IPS DF 4.7 (cell line): ENCODE measurements at regions not wholly inside any gene's neighbourhood (a gene's known extent, or its start where the extent isn't known, plus 50 kb on each side); places are given as distances from the start of the nearest gene placed in this dataset.

Source experiments
- DNase-seq: peaks from one replicate; pipeline ENCODE4 v3.0.0-alpha.2; 2013; ENCODE audit warnings: low spot score; ENCODE audit errors: extremely low read depth

DNA sequence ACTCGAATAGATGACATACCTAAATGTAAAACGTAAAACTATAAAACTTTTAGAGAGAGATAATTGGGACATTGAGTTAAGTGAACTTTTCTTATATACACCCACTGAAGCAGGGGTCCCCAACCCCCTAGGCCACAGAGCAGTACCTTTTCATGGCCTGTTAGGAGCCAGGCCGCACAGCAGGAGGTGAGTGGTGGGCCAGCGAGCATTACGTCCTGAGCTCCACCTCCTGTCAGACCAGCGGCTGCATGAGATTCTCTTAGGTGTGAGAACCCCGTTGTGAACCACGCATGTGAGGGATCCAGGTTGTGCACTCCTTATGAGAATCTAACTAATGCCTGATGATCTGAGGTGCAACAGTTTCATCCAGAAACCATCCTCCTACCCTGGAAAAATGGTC lies 114.8 kb downstream of the HMX1 start:
- DNase-seq = no peak

DNA sequence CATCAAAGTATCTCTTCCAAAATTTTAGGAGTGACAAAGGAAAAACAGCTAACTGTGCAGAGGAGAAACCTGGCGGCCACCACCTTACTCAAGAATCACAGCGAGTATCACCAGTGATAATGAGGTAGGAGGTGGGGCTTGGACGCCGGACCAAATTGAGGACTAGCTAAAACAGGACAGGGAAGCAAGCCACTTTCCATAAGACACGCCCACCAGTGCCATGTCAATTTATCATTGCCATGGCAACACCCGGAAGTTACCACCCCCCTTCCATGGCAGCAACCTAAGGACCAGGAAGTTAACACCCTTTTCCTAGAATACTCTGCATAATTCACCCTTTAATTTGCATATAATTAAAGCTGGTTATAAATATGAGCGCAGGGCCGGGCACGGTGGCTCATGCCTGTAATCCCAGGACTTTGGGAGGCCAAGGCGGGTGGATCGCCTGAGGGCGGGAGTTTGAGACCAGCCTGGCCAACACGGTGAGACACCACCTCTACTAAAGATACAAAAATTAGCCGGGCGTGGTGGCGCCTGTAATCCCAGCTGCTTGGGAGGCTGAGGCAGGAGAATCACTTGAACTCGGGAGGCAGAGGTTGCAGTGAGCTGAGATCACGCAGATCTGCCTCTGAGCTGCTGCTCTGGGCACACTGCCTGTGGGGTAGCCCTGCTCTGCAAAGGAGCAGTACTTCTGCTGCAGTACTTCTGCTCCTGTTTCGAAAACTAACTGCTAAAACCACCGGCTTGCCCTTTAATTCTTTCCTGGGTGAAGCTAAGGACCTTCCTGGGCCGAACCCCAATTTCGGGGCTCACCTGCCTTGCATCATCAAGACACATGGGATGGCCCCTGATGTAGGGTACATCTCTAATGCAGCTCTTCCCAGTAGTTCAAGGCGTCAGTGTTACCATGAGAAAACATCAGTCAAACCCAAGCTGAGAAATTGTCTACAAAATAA lies 116.7 kb downstream of the HMX1 start:
- DNase-seq = no peak

DNA sequence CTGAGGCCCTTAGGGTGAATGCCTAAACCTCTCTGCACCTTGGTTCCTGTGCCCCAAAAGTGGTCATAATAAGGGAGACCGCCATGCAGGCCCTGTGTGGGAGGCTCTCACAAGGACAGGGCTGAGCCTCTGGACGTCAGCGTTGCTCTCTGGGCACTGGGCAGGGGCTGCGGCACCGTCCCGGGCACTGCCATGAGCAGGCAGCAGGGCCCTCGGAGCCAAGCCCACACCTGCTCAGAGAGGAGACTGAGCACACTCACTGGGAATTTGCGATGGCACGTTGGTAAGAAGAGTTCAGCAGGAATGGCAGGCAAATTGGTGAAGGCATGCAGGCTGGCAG lies 123.4 kb downstream of the HMX1 start:
- no peak for DNase-seq

DNA sequence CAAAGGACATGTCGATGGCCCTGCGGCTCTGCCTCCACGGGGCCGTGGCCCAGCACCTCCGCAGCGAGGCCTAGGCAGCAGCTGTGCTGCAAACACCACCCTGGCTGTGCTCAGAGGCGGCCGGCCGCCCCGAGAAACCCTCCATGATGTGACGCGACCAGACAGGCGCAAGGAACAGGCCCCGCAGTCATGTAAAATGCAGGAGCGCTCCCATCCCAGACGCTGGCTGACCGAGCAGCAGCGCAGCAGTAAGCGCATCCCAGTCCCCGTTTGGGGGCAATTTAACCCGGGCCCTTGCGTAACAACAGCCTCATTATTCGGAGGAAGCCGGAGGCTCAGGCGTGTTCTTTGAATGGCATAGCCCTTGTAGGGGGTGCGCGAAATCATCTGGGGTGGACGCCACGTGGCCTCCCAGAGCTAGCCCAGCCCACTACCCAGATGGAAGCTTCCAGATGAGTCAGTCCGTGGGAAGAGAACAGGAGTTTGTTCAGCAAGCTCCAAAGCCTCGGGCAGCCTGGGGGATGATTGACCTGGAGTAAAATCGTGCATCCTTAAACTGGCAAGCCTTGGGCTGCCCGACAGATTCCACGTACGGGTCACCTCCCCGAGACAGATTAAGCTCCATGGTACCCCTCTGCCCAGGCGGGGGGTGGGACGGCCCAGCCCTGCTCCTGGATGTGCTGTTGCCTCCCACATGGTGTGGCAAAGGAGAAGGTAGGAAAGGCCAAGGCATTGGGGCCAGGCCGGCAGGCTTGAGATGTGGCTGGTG lies 124.0 kb downstream of the HMX1 start:
- no peak for DNase-seq

DNA sequence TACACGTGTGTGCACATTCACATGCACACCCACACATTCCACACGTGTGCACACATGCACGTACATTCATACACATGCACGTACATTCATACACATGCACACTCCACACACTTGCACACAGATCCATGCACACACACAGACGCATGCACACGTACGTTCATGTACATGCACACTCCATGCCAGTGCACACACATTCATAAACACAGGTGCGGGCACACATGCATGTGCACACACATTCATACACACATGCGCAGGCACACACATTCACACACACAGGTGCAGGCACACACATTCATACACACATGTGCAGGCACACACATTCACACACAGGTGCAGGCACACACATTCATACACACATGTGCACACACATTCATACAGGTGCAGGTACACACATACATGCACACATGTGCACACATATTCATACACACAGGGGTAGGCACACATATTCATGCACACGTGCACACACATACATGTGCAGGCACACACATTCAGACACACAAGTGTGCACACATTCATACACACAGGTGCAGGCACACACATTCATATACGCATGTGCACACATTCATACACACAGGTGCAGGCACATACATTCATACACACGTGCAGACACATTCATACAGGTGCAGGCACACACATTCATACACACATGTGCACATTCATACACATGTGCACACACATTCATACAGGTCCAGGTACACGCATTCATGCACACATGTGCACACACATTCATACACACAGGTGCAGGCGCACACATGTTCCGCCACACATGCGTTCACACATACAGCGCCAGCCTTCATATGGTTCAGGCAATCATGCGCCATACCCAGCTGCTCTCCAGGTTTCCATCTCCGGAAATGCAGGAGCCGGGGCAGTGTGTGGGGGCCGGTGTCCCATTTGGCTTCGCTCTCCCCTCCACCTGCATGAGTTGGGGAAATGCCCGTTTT lies 124.8 kb downstream of the HMX1 start:
- DNase-seq = no peak

DNA sequence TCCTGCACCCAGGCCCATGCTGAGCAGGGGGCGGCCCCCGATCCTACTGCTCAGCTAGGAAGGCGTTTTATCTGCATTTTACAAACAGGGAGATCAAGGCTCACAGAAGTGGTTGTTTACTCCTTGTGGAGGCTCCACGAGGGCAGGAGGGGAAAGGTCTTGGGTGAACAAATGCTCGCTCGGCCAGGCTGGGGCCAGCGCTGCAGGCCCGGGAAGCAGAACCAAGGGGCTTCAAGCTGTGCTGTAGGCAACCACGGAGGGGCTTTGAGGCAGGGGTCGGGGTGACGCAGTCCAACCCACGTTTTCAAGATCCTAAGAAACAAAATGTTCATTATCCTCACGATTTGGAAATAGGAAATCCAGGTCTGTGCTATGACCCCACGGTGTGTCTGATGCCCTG lies 125.8 kb downstream of the HMX1 start:
- DNase-seq = no peak

DNA sequence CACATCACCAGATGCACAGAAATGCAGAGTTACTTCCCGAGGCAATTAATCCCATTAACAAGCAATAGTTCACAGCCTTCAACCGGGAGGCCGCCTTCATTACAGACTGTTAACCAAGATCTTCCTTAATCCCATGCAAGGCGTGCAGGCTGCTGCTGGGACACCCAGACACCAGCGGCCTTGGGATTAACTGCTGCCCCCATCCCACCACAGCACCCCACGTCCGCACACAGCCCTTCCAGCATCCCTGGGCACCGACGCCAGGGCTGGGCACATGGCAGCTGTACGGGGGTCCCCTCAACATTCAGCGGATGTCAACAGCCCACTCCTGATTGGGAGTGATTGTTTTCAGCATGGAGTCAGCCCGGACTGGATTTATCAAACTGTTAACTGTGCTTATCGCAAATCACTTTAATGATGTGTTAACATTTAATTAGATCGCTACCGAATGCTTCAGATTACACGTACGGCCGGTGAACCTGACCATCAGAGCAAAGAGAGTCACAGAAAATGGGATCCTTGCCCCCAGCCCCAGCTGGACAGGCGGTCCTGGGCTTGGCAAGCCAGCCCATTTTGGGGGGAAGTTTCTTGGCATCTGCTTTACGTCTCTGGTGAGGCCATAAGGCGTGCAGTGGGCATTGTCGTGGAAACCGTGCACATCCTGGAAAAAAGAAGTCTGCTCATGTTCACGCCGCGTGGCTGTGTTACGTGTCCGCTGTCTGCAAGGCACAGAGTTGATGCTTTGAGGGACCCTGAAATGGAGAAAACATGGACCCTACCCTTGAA lies 126.4 kb downstream of the HMX1 start:
- DNase-seq = no peak

DNA sequence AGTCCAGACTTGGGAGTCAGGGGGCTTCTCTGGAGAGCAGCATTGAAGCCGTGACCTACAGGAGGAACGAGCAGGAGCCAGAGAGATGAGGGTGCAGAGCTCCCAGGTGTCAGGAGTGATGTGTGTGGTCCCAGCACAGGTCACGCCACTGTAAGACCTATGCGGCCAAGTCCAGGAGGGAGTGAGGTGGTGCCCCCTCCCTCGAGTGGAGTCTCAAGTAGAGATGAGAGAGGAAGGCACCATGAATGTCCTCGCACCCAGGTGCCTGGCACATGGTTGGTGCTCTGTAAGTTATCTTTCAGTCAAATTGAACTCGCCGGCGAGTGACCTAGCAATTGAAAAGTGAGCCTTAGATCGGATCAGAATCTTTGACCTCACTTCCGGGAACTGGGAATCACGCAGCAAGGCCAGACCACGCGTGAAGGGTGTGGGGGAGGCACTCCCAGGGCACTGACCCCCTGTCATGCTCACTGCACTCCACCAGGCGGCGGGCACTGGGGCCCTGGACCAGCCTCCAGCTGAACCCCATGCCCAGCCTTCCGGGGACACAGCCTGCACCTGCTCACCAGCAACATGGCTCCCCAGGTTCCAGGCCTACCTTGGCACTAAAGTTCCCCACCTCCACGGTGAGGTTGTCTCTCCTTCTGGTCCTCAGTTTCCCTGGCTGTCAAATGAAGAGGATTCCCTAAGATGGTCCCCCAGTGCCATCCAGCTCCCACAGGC lies 127.4 kb downstream of the HMX1 start:
- DNase-seq = no peak

DNA sequence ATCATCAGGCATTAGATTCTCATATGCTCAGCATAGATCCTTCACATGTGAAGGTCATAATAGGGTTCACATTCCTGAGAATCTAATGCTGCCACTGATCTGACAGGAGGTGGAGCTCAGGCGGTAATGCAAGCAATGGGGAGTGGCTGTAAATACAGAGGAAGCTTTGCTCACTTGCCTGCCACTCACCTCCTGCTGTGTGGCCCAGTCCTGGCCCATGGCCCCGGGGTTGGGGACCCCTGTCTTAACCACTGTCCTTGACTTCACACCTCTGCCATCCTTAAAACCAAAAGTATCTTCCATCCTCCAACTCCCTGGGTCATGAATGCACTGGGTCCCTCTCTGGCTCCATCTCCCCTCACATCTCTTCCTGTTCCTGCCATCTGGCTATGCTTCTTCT lies 129.1 kb downstream of the HMX1 start:
- DNase-seq = no peak

DNA sequence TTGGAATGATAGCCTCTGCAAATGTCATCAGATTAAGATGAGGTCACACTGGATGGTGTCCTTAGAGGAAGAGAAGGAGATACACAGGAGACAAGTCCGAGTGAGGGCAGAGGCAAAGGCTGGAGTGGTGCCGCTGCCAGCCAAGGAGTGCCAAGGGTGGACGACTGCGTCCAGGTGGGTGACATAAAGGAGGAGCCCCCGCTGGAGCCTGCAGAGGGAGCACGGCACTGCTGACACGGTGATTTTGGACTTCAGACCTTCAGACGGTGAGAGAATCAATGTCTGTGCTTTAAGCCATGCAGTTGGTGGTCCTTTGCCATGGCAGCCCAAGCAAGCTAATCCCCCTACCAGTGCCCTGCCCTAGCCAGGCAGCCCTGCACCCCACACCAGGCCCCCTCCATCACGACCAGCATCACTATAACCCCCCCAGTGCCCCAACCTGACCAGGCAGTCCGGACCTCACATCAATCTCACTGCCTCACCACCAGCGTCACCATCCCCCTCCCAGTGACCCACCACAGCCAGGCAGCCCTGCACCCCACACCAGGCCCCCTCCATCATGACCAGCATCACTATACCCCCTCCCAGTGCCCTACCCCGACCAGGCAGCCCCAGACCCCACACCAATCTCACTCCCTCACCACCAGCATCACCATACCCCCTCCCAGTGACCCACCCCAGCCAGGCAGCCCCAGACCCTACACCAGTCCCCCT lies 130.0 kb downstream of the HMX1 start:
- no peak for DNase-seq

DNA sequence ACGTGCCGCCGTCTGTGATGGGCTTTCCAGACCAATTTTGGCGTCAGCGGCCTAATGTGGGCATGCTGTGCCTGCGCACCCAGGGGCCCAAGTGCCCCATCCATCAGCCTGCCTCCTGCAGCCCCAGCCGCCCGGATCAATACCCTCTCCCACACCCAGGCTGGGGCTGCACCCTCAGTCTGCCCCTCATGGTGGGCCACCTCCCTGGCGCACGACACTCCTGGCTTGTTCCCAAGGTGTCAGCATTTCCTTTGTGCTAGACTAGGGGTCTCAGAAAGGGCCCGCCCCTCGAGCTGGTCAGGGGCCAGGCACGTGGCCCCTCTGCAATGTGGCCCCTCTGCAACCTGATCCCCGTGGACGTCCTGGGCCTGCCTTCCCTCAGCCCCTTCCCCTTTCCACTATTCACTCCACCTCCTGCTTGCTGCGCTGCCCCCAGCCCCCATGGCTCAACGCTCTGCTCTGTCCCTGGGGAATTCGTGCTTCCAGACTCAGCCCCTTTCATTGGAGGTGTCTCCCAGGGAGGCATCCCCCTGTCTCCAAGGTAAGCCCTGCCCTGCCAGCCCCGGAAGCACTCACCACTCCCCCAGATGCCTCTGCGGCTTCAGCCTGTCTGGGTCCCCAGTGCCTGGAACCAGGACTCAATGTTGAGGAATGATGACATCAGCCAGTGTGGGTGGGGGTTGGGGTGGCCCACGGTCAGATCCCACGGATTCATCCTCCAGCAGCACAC lies 130.8 kb downstream of the HMX1 start:
- no peak for DNase-seq

DNA sequence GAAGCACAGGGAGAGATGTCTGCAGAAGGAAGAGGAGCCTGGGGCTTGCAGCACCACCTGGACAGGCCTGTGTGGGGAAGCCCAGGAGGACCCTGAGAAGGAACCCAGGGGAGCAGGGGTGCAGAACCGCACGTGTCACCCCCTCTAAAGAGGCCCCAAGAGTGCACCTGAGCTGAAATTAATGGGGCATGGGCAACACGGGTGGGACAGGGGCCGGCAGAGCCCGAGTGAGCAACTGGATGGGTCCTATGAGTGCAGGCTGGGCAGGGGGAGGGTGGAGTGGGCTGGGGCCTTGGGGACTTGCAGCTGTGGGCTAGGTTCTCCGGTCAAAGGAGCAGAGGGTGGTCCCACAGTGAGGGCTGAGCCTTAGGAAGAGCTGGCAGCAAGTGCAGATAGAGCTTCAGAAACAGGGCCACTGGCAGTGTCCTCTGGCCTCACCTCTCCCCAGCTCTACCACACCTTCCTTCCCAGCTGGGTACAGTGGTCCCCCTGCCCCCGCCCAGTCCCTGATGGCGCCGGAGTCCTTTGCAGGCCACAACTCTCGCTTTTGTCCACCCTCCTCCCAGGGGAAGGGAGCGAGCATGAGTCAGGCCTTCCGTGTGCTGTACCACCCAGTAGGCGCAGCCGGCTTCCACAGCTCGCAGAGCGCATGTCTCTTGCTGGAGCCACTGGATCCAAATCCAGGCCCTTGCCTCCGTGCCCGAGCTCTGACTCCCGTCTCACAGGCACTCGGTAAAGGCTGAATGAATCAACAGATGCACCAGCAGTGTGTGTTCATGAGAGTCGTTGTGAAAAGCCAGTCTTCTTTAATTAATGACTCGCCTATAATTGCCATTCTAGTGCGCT lies 131.6 kb downstream of the HMX1 start:
- DNase-seq = no peak

DNA sequence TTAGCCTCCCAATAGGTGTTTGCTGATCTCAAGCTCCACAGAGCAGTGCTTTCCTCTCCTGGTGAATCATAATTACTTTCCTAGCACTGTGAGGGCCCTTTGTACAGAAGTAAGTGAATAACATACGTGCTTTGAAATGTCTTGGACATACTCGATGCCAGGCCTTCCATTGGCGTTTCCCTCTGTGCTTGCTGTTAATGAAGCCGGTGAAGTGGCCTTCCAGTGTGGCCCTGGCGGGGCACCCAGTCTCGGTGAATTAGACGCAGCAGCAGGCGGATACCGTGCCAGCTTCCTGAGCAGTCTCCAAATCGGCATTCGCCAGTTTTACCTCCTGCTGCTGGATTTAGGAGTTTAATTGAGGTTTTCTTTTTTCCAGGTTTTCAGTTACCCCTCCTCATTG lies 132.3 kb downstream of the HMX1 start:
- no peak for DNase-seq

DNA sequence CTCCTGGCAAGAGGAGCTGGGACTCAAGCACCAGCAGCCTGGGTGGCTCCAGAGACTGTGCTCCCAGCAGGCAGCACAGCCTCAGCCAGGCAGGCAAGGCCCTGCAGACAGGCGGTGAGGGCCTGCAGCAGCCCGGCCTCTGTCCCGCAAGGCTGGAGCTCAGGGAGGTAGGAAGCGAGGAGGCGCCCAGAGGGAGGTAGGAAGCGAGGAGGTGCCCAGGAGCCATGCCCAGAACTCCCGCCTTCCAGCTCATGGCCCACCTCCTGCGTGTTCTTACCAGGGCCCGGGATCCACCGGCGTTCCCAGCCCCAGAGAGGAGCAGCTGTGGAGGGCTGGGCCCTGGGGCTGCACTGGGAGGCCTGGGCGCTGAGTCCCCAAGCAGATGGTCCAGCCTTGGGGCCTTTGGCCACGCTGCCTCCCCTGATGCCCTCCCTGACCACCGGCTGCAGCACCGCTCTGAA lies 133.1 kb downstream of the HMX1 start:
- no peak for DNase-seq

DNA sequence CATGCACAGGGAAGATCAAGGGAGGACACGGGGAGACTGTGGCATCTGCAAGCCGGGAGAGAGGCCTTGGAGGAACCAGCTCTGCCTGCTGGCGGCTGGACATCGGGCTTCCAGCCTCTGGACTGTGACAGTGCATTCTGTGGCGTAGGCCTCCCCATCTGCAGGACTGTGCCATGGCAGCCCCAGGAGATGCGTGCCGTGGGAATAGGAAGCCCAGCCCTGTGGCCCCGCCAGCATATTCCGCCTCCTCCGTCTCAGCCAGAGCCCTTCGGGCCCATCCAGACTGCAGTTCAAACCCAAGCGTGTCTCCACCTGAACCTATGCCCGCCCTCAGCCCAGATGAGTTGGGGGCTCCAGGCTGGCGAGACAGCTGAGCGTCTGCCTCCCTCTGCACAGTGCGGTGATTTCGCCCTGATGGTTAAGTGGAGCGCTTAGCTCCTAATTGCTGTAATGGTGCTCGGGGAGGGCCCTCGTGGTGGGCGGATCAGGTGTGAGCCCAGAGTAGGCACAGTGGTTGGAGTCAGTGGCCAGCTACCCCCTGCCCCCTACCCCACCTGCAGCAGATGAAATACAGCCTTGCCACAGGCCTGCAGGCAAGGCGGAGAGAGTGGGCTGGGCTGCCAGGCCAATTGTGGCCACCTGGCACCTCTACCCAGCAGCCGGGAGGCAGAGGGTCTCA lies 133.9 kb downstream of the HMX1 start:
- no peak for DNase-seq

DNA sequence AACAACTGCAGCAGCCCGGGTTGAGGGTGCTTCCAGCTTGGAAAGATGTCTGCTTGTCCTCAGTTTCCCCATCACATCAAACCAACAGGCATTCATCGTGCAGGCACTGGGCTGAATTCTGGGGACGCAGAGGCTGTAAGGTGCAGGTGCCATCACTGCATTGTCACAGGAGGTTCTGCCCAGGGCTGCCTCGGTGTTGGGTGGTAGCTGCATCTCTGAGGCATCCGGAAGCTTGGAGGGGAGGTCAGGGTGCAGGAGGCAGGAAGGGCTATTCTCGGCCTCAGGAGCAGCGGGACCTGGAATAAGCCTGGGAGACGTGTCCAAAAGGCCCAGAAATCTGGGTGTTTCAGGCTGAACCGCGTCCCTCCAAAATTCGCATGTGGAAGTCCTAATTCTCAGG lies 134.6 kb downstream of the HMX1 start:
- DNase-seq = no peak

DNA sequence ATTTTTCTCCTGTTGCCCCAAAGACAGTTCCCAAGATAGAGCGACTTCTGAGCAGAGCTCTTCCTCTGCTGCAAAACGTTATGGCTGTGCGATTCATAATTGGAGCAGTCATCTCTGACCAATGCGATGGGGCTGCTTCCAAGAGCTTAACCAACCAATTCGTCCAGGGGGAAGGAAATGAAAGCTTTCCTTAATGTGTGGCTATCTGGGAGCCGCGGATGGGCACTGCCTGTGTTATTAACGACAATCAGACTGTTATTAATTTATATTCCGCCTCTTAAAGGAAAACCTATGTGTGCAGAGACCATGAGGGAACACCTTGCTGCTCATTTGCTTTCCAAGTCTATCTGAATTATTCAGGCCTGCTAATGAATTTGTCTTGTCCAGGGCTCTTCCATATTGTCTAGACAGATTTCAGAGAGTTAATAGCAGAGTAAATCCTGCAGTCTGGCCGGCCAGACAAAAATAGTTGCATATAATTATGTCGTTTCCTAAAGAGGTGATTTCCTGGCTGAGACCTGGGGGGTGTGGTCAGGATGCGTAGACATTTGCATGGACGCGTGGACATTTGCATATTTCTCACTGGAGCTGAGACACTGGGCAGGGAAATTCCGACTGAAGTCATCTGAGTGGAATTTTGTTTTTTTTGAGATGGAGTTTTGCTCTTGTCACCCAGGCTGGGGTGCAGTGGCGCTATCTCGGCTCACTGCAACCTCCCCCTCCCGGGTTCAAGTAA lies 135.4 kb downstream of the HMX1 start:
- DNase-seq = no peak
